Mucosa of descending colon (tissue), 3 donors: ENCODE measurements at regions not wholly inside any gene's neighbourhood (a gene's known extent, or its start where the extent isn't known, plus 50 kb on each side); places are given as distances from the start of the nearest gene placed in this dataset.

Experiments
- ATAC-seq: fragments of 200-7000 bp; cut with Tn5 transposase; one replicate; pipeline ENCODE4 v1.9.1; 2020; ENCODE audit warnings: mild to moderate bottlenecking, moderate library complexity
- DNase-seq, 3 donors: peaks; one replicate each; pipeline ENCODE4 v3.0.0-alpha.2; 2020
- H3K36me3 ChIP-seq: fragments of 200-600 bp; one replicate; pipeline ENCODE4 v1.8.0; 2021; ENCODE audit warnings: low read depth, mild to moderate bottlenecking
- H3K4me1 ChIP-seq: fragments of 200-600 bp; one replicate; pipeline ENCODE4 v1.8.0; 2021; ENCODE audit warnings: low read depth, mild to moderate bottlenecking
- H3K4me3 ChIP-seq: fragments of 200-600 bp; one replicate; pipeline ENCODE4 v1.8.0; 2021; ENCODE audit warnings: mild to moderate bottlenecking
- H3K9me3 ChIP-seq: fragments of 200-600 bp; one replicate; pipeline ENCODE4 v1.8.0; 2021; ENCODE audit warnings: mild to moderate bottlenecking
- intact Hi-C, 2 donors: fragments of 100-400 bp; cut with DNase I in 1 of 2; cut with micrococcal nuclease in 1 of 2; formaldehyde crosslinking; loops; one replicate each; pipeline versions ENCODE4 v1.11.0 to v1.11.1; 2022; cut with DNase I, micrococcal nuclease
- TF ChIP-seq, protein P1 (sequence below): fragments of 200-600 bp; IDR thresholded peaks from one replicate; pipeline ENCODE4 v1.8.0; 2022; ENCODE audit warnings: antibody characterized with exemption, mild to moderate bottlenecking
- donor health status: DM: no; HTN: no; CAD: no; lungs with moderate emphysema.
- donor health status: DM: no; HTN: no; CAD: no.
- donor health status: DM: no; HTN: yes; CAD: no.

DNA sequence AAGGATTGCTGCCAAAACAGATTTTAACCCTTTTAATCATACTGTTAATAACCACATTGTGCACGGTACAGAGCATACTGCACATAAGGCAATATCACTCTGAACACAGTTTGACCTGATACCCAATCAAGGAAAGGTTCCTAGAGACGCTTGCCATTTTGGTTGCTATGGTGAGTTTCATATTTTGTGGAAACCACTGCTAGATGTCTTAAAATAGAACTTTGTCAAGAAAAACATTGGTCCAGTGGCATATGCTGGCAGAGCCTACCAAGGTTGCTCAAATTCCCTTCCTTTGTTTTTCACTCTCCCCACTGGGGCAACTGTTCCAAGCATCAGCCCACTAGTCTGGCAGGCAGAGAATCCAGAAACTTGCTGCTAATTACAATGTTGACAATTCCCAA lies 114.8 kb upstream of the DPYD start:
- no peaks in the 10 kb centered on the region for H3K9me3 ChIP-seq
- ATAC-seq = no peak
- no peak overlapping the region for H3K4me3 ChIP-seq
- TF ChIP-seq, protein P1, sequence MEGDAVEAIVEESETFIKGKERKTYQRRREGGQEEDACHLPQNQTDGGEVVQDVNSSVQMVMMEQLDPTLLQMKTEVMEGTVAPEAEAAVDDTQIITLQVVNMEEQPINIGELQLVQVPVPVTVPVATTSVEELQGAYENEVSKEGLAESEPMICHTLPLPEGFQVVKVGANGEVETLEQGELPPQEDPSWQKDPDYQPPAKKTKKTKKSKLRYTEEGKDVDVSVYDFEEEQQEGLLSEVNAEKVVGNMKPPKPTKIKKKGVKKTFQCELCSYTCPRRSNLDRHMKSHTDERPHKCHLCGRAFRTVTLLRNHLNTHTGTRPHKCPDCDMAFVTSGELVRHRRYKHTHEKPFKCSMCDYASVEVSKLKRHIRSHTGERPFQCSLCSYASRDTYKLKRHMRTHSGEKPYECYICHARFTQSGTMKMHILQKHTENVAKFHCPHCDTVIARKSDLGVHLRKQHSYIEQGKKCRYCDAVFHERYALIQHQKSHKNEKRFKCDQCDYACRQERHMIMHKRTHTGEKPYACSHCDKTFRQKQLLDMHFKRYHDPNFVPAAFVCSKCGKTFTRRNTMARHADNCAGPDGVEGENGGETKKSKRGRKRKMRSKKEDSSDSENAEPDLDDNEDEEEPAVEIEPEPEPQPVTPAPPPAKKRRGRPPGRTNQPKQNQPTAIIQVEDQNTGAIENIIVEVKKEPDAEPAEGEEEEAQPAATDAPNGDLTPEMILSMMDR = no peak
- intact Hi-C loops = no loop called here
- H3K4me1 ChIP-seq = no peaks in the 10 kb centered on the region
- no peaks in the 10 kb centered on the region for H3K36me3 ChIP-seq
- DNase-seq = no peak

DNA sequence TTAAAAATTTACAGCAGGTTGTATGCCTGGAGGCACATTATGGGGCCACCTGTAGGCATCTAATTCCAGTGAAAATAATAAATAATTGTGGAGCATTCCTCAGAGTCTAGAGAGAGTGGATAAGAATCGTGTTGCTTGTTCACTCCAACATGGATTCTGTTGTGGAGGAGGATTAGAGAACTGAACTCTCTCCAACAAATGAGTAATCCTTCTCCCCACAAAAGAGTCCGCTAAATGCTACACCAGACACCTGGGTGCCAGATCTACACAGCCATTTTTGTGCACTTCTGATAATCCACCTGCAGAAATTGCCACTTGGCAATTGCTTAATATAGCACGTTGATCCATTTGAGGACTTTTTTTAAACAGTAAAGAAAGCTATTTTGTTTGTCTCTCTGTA lies 113.7 kb upstream of the DPYD start:
- no peak for ATAC-seq
- Histone ChIP-seq H3K36me3 (no peaks in the 10 kb centered on the region), H3K4me3 (no peak overlapping the region), H3K9me3 (no peaks in the 10 kb centered on the region), H3K4me1 (no peaks in the 10 kb centered on the region)
- no peak for DNase-seq
- TF ChIP-seq, protein P1 = no peak
- intact Hi-C loops = no loop called here

DNA sequence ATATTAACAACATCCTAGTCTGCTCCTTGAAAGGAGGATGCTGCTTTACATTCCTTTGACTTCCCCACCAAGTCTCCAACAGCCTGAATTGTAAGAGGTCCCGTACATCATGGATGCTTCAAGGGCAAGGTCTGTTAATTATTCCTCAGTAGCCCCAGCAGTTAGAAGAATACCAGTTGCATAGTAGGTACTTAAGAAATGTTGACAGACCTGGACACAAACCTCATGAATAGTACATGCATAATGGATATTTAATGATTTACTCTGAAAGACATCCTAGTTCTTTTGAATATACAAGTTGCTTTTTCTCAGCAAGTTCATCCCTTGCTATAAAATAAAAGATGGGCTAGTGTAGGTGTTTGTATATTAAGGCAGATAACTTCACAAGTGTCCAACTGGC lies 112.1 kb upstream of the DPYD start:
- intact Hi-C loops = no loop called here
- no peak for DNase-seq
- H3K36me3 ChIP-seq = no peaks in the 10 kb centered on the region
- no peak overlapping the region for H3K4me3 ChIP-seq
- no peaks in the 10 kb centered on the region for H3K4me1 ChIP-seq
- H3K9me3 ChIP-seq = no peaks in the 10 kb centered on the region
- ATAC-seq = no peak
- TF ChIP-seq, protein P1 = no peak

DNA sequence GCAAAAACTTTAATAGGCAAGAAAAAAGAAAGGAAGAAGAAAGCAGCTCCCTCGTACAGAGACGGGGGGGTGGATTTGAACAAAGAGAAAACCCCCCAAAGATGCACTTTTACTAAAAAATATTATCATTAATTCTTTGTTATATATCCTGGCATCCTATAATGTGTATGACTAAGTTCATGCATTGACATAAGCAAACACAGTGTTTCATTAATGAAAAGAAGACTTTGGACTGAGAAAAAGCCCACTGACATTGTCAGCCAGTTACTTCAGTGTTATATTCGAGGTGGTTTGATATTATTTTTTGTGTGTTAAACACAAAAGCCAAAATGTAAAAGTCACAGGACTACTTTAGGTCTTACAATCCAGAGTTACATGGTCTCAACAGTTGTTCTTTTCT lies 110.1 kb upstream of the DPYD start:
- TF ChIP-seq, protein P1 = no peak
- intact Hi-C loops = no loop called here
- Histone ChIP-seq H3K4me1 (no peaks in the 10 kb centered on the region), H3K9me3 (no peaks in the 10 kb centered on the region), H3K36me3 (no peaks in the 10 kb centered on the region), H3K4me3 (no peak overlapping the region)
- ATAC-seq (no peak), DNase-seq (no peak)

DNA sequence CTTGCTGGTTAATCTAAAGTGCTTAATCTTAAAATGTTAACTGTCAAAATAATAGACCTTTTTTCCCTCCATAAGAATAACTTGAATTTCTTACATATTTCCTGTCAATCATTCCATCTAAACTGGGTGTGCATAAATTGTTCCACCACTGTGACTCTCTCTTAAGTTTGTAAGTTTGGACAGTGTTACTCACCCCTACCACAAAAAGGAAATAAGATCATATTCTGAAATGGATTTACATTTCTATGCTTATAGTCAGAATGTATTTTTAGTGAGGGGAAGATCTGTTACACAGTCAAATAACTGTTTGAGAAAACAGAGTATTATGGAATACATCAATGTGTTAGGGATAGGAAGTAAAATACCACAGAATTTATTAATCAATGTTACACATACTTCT lies 109.6 kb upstream of the DPYD start:
- TF ChIP-seq, protein P1 = no peak
- H3K36me3 ChIP-seq = no peaks in the 10 kb centered on the region
- intact Hi-C loops = no loop called here

DNA sequence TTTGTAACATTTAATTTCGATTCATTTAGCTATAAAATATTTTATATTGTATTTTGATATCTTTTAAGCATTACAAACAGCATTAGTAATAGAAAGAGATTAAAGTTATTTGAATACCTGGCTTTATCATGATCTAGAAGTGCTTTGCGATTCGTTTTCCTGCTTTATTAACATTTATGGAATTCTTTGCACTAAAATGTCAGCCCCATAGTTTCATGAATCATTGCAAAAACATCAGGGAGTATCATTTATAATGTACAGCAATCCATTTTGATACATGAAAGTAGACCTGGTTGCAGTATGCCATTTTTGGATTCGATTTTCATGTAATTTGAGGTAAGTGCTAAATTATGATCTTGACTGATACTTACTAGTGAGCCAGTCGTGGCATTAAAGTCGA lies 108.0 kb upstream of the DPYD start:
- no peak for DNase-seq
- Histone ChIP-seq H3K4me3 (no peak overlapping the region), H3K4me1 (no peaks in the 10 kb centered on the region), H3K9me3 (no peaks in the 10 kb centered on the region), H3K36me3 (no peaks in the 10 kb centered on the region)
- TF ChIP-seq, protein P1 = no peak
- intact Hi-C loops = no loop called here
- no peak for ATAC-seq

More for the DNA sequence above, 109.6 kb upstream of the DPYD start:
- H3K9me3 ChIP-seq = no peaks in the 10 kb centered on the region
- no peak for DNase-seq
- ATAC-seq = no peak
- H3K4me1 ChIP-seq = no peaks in the 10 kb centered on the region
- H3K4me3 ChIP-seq = no peak overlapping the region
